Epithelial cell of esophagus (primary cell): ENCODE measurements at regions not wholly inside any gene's neighbourhood (a gene's known extent, or its start where the extent isn't known, plus 50 kb on each side); places are given as distances from the start of the nearest gene placed in this dataset.

ENCODE experiments used
- DNase-seq: peaks from one replicate; pipeline ENCODE4 v3.0.0; 2010; ENCODE audit warnings: low read depth
- H3K4me3 ChIP-seq: 2 replicates; pipeline ENCODE4 v1.5.1; 2011; ENCODE audit warnings: mild to moderate bottlenecking, low read length, control low read depth
- TF ChIP-seq, protein P1 (sequence below): IDR thresholded peaks from 2 replicates; pipeline ENCODE4 v1.5.1; 2011; ENCODE audit warnings: low read depth, mild to moderate bottlenecking, low read length, control low read depth, inconsistent platforms; ENCODE audit not compliant: insufficient read depth; ENCODE audit errors: missing control alignments

DNA sequence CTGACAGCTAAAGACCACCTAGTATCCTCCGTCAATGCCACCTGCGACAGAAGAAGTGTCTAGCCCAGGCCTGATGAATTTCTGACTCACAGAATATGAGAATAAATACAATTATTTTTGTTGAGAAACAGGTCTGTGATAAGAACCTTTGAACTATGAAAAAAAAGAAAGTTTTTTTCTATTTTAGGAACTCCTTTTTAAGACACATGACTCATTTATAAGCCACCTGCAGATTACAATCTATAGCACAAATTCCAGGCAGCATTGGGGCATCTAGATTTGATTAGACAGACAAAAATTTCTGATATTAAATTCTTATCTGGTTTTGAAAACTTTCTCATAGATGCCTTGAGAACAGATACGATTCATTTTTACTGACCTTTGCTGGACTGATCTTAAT lies 256.7 kb upstream of the LYZL1 start:
- TF ChIP-seq, protein P1, sequence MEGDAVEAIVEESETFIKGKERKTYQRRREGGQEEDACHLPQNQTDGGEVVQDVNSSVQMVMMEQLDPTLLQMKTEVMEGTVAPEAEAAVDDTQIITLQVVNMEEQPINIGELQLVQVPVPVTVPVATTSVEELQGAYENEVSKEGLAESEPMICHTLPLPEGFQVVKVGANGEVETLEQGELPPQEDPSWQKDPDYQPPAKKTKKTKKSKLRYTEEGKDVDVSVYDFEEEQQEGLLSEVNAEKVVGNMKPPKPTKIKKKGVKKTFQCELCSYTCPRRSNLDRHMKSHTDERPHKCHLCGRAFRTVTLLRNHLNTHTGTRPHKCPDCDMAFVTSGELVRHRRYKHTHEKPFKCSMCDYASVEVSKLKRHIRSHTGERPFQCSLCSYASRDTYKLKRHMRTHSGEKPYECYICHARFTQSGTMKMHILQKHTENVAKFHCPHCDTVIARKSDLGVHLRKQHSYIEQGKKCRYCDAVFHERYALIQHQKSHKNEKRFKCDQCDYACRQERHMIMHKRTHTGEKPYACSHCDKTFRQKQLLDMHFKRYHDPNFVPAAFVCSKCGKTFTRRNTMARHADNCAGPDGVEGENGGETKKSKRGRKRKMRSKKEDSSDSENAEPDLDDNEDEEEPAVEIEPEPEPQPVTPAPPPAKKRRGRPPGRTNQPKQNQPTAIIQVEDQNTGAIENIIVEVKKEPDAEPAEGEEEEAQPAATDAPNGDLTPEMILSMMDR, result no peak

DNA sequence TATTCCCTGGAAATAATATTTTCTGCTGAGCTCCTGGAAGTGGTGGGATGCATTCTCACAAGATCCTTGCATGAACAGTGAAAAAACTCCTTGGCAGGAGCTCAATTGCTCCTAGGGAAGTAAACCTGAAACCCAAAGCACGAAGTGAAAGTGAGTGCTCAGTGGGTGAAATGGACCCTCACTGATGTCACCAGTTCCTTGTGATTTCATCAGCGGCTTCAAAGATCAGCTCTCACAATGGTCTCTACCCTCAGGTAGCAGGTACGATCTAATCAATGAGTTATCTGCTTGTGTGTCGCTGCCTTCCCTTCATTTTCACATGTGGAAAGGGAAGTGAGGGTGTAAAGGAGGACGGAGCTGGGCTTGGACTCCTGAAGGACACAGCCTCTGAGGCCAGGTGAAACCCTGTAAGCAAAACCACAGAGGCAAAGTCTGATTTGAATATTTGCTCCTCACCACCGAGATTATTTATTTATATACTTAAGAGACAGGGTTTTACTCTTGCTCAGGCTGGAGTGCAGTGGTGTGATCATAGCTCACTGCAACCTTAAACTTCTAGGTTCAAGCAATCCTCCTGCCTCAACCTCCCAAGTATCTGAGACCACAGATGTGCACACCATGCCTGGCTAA lies 255.4 kb upstream of the LYZL1 start:
- TF ChIP-seq, protein P1, result no peak
- no peak for DNase-seq
- no peak overlapping the region for H3K4me3 ChIP-seq

More for the DNA sequence above, 256.7 kb upstream of the LYZL1 start:
- H3K4me3 ChIP-seq, result no peak overlapping the region
- DNase-seq, result no peak

DNA sequence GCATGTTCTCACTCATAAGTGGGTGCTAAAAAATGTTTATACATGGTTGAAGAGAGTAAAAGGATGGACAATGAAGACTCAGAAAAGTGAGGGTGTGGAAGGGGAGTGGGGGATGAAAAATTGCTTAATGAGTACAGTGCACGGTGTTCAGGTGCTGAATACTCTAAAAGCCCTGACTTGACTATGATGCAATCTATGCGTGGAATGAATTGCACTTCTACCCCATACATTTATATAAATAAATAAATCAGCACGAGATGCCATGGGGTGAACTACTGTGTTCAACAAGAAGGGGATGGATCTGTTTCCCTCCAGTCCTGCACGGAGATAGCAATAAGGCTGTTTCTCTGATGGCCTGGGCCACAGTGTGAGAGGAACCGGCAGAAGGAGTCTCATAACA lies 254.3 kb upstream of the LYZL1 start:
- no peak overlapping the region for H3K4me3 ChIP-seq
- TF ChIP-seq, protein P1, result no peak
- no peak for DNase-seq

DNA sequence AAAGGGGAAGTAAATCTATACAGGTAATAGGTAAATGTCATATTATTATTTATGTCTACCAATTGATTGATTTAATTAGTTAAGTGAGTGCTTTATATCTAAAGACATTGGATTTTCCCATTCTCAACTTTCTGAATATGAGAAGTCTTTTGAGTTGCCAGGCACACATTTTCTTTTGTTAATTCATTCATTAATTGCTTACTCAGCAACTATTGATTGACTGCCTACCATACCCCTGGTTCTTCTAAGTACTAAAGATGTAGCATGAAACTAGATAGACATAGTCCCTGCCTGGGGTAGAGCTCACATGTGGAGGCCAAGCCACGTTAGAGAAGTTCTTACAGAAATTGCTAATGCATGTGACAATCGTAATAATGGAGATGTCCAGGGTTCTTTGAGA lies 253.1 kb upstream of the LYZL1 start:
- H3K4me3 ChIP-seq, result no peak overlapping the region
- no peak for DNase-seq
- TF ChIP-seq, protein P1, result no peak

DNA sequence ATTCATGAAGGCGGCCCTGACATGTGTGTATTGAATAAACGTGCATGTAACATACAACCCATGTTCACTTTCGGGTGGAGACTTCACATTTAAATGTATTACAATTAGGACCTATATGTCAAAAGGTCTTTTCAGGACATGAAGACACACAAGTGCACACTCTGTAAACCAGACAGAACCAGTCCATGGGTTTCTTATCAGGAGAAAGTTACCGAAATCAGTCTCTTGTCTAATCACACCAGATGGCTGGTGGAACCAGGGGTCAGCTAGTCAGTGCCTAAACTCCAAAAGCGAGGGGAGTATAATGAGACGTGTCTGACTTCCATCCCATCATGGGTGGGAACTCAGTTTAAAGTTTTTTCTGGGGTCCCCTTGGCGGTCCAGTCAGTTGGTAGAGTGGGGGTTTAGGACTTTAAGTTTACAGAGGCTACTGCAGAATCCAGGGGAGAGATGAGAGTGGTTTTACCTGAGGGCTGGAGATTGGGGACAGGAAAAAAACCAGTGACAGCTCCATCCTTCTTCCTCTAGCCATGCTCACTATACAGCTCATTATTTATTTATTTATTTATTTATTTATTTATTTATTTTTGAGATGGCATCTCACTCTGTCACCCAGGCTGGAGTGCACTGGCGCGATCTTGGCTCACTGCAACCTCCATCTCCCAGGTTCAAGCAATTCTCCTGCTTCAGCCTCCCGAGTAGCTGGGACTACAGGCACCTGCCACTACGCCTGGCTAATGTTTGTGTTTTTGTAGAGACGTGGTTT lies 251.3 kb upstream of the LYZL1 start:
- H3K4me3 ChIP-seq, result no peak overlapping the region
- TF ChIP-seq, protein P1, result no peak
- DNase-seq, result no peak

DNA sequence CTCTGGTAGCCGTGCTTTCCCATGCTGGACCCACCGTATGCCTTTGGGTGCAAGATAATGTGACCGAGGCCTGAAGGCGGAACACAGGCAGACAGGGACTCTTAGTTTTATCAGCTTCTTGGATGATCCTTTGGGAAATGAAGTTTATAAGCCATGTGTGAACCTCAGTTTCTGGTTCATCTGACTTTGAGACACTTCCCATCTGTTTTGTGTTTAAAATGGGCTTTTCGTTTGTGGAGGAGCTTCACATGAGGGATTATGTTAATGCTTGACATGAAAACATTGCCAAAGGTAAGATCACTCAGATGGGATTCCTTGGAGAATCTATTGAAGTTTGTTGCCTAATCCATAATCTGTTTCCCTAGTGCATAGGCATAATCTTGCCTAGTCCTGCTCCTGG lies 249.8 kb upstream of the LYZL1 start:
- DNase-seq, result no peak
- TF ChIP-seq, protein P1, result no peak

More for the DNA sequence above, 249.8 kb upstream of the LYZL1 start:
- H3K4me3 ChIP-seq, result no peak overlapping the region
